WTC11 (cell line): ENCODE measurements at regions not wholly inside any gene's neighbourhood (a gene's known extent, or its start where the extent isn't known, plus 50 kb on each side); places are given as distances from the start of the nearest gene placed in this dataset.

Experiments used
- ARID4B ChIP-seq: sonication (generic); formaldehyde crosslinking; IDR thresholded peaks from 2 replicates; pipeline ENCODE4 v1.8.0; 2023; ENCODE audit warnings: missing genetic modification reagents, mild to moderate bottlenecking, borderline replicate concordance
- CTCF ChIP-seq: fragments of 200-600 bp; IDR thresholded peaks from 2 replicates; pipeline ENCODE4 v1.8.0; 2022; ENCODE audit warnings: antibody characterized with exemption
- NR1H2 ChIP-seq: sonication (generic); formaldehyde crosslinking; IDR thresholded peaks from 2 replicates; pipeline ENCODE4 v1.9.0; 2021; ENCODE audit warnings: mild to moderate bottlenecking, moderate library complexity, missing genetic modification reagents

- TF ChIP-seq CTCF = no peak
- TF ChIP-seq ARID4B = no peak
- no peak for TF ChIP-seq NR1H2 (CRISPR knock-in tag)
Measured at GRCh38 chr5:84628918-84629317, 244.2 kb upstream of the EDIL3 start.
